WTC11 (cell line): ENCODE measurements at regions not wholly inside any gene's neighbourhood (a gene's known extent, or its start where the extent isn't known, plus 50 kb on each side); places are given as distances from the start of the nearest gene placed in this dataset.

ENCODE experiments used
- ATAC-seq: fragments of 200-7000 bp; cut with Tn5 transposase; 2 replicates; pipeline ENCODE4 v1.10.0; 2021; ENCODE audit warnings: mild to moderate bottlenecking, moderate library complexity
- CTCF ChIA-PET: fragments of 300-600 bp; sonication (Branson Sonifier 250); formaldehyde crosslinking; loops from one replicate; lab custom pipeline; 2021; ENCODE audit warnings: antibody characterized with exemption; lab: Charles Lee
- POLR2A ChIA-PET: fragments of 350-600 bp; sonication (Branson Sonifier 250); formaldehyde crosslinking; loops from one replicate; lab custom pipeline; 2021; ENCODE audit warnings: antibody characterized with exemption; lab: Charles Lee
- DNase-seq: peaks from one replicate; pipeline ENCODE4 v3.0.0; 2021; ENCODE audit warnings: low spot score
- H3K27ac Mint-ChIP-seq: 2 replicates; pipeline ENCODE4 v1.8.0; 2021; ENCODE audit warnings: mixed read lengths
- H3K27me3 Mint-ChIP-seq: 2 replicates; pipeline ENCODE4 v1.8.0; 2021; ENCODE audit warnings: low read depth, mild to moderate bottlenecking, moderate library complexity, mixed read lengths
- H3K36me3 Mint-ChIP-seq: 2 replicates; pipeline ENCODE4 v1.8.0; 2021; ENCODE audit warnings: mixed read lengths
- H3K4me1 Mint-ChIP-seq: 2 replicates; pipeline ENCODE4 v1.8.0; 2022; ENCODE audit warnings: mixed read lengths
- H3K4me3 Mint-ChIP-seq: 2 replicates; pipeline ENCODE4 v1.8.0; 2021; ENCODE audit warnings: mild to moderate bottlenecking, moderate library complexity, mixed read lengths
- H3K9me3 Mint-ChIP-seq: 2 replicates; pipeline ENCODE4 v1.8.0; 2021; ENCODE audit warnings: mixed read lengths
- AFF4 ChIP-seq: sonication (generic); formaldehyde crosslinking; IDR thresholded peaks from 2 replicates; pipeline ENCODE4 v1.8.1; 2023; ENCODE audit warnings: mild to moderate bottlenecking, missing genetic modification reagents, borderline replicate concordance
- ATF2 ChIP-seq: sonication (generic); formaldehyde crosslinking; IDR thresholded peaks from 2 replicates; pipeline ENCODE4 v1.8.1; 2022; ENCODE audit warnings: low read depth, missing genetic modification reagents, borderline replicate concordance
- CREM ChIP-seq: sonication (generic); formaldehyde crosslinking; IDR thresholded peaks from 2 replicates; pipeline ENCODE4 v1.8.1; 2022; ENCODE audit warnings: mild to moderate bottlenecking, missing genetic modification reagents, moderate library complexity
- ERG ChIP-seq: fragments of 250-450 bp; sonication (Bioruptor Pico); IDR thresholded peaks from 2 replicates; pipeline ENCODE4 v1.8.0; 2021; ENCODE audit warnings: mild to moderate bottlenecking
- ESRRA ChIP-seq: sonication (generic); formaldehyde crosslinking; IDR thresholded peaks from 2 replicates; pipeline ENCODE4 v1.8.1; 2022; ENCODE audit warnings: mild to moderate bottlenecking, missing genetic modification reagents, borderline replicate concordance
- FOXJ3 ChIP-seq: sonication (generic); formaldehyde crosslinking; IDR thresholded peaks from 2 replicates; pipeline ENCODE4 v1.9.0; 2021; ENCODE audit warnings: missing genetic modification reagents, mild to moderate bottlenecking, borderline replicate concordance
- FOXP1 ChIP-seq: sonication (generic); formaldehyde crosslinking; IDR thresholded peaks from 2 replicates; pipeline ENCODE4 v1.8.0; 2022; ENCODE audit warnings: missing genetic modification reagents, mild to moderate bottlenecking, moderate library complexity, borderline replicate concordance
- GTF2I ChIP-seq: fragments of 250-450 bp; sonication (Bioruptor Pico); conservative IDR thresholded peaks from 2 replicates; pipeline ENCODE4 v1.4.0; 2021; ENCODE audit warnings: mild to moderate bottlenecking
- HMGA2 ChIP-seq: fragments of 250-450 bp; sonication (Bioruptor Pico); IDR thresholded peaks from 2 replicates; pipeline ENCODE4 v1.4.0; 2021; ENCODE audit warnings: mild to moderate bottlenecking, moderate library complexity
- HMGXB4 ChIP-seq: sonication (generic); formaldehyde crosslinking; IDR thresholded peaks from 2 replicates; pipeline ENCODE4 v1.8.1; 2023; ENCODE audit warnings: mild to moderate bottlenecking, moderate library complexity, missing genetic modification reagents
- JAZF1 ChIP-seq: fragments of 250-450 bp; sonication (Bioruptor Pico); IDR thresholded peaks from 2 replicates; pipeline ENCODE4 v1.9.0; 2021; ENCODE audit warnings: moderate library complexity, mild to moderate bottlenecking, inconsistent platforms
- KAT7 ChIP-seq: sonication (generic); formaldehyde crosslinking; IDR thresholded peaks from 2 replicates; pipeline ENCODE4 v1.8.1; 2023; ENCODE audit warnings: missing genetic modification reagents, mild to moderate bottlenecking, borderline replicate concordance
- MAX ChIP-seq: sonication (generic); formaldehyde crosslinking; IDR thresholded peaks from 2 replicates; pipeline ENCODE4 v1.8.0; 2022; ENCODE audit warnings: mild to moderate bottlenecking, missing genetic modification reagents
- NFYB ChIP-seq: sonication (generic); formaldehyde crosslinking; conservative IDR thresholded peaks from 2 replicates; pipeline ENCODE4 v1.8.0; 2022; ENCODE audit warnings: low read depth, missing genetic modification reagents
- RORB ChIP-seq: fragments of 250-450 bp; sonication (Bioruptor Pico); IDR thresholded peaks from 2 replicates; pipeline ENCODE4 v1.9.0; 2021; ENCODE audit warnings: mild to moderate bottlenecking
- SMAD4 ChIP-seq: sonication (generic); formaldehyde crosslinking; IDR thresholded peaks from 2 replicates; pipeline ENCODE4 v1.8.0; 2022; ENCODE audit warnings: mild to moderate bottlenecking, missing genetic modification reagents
- TEAD1 ChIP-seq: sonication (generic); formaldehyde crosslinking; IDR thresholded peaks from 2 replicates; pipeline ENCODE4 v1.8.0; 2022; ENCODE audit warnings: mild to moderate bottlenecking, missing genetic modification reagents
- TEAD4 ChIP-seq: sonication (generic); formaldehyde crosslinking; IDR thresholded peaks from 2 replicates; pipeline ENCODE4 v1.8.0; 2022; ENCODE audit warnings: mild to moderate bottlenecking, missing genetic modification reagents
- USF1 ChIP-seq: sonication (generic); formaldehyde crosslinking; IDR thresholded peaks from 2 replicates; pipeline ENCODE4 v1.8.0; 2022; ENCODE audit warnings: mild to moderate bottlenecking, missing genetic modification reagents
- USF2 ChIP-seq: sonication (generic); formaldehyde crosslinking; IDR thresholded peaks from 2 replicates; pipeline ENCODE4 v1.8.1; 2023; ENCODE audit warnings: mild to moderate bottlenecking, missing genetic modification reagents, moderate library complexity
- ZNF219 ChIP-seq: sonication (generic); formaldehyde crosslinking; IDR thresholded peaks from 2 replicates; pipeline ENCODE4 v1.8.0; 2023; ENCODE audit warnings: missing genetic modification reagents, mild to moderate bottlenecking, borderline replicate concordance
- ZNF263 ChIP-seq: sonication (generic); formaldehyde crosslinking; IDR thresholded peaks from 2 replicates; pipeline ENCODE4 v1.8.1; 2022; ENCODE audit warnings: low read depth, mild to moderate bottlenecking, moderate library complexity, missing genetic modification reagents

GRCh38 chr18:53677480-53677879, 547.0 kb downstream of the MBD2 start (continued):
- TF ChIP-seq USF2 (CRISPR knock-in tag) (no peak), FOXP1 (CRISPR knock-in tag) (no peak), SMAD4 (CRISPR knock-in tag) (no peak)
- TF ChIP-seq, all 79 proteins: peak for 0

GRCh38 chr18:53665701-53666100, 558.8 kb downstream of the MBD2 start:
- Mint-ChIP-seq H3K27ac (no peak overlapping the region), H3K4me1 (no peaks in the 10 kb centered on the region), H3K4me3 (no peak overlapping the region), H3K36me3 (peaks cover 26% of the 10 kb centered on the region), H3K9me3 (peaks cover 62% of the 10 kb centered on the region), H3K27me3 (no peaks in the 10 kb centered on the region)
- POLR2A ChIA-PET: no interaction called here
- ATAC-seq: no peak
- TF ChIP-seq CREM (CRISPR knock-in tag) (no peak), ESRRA (CRISPR knock-in tag) (no peak), NFYB (CRISPR knock-in tag) (no peak), AFF4 (CRISPR knock-in tag) (no peak), TEAD1 (CRISPR knock-in tag) (no peak), ATF2 (CRISPR knock-in tag) (no peak), MAX (no peak), RORB (CRISPR knock-in tag) (no peak), USF1 (CRISPR knock-in tag) (no peak)
- DNase-seq: no peak
- CTCF ChIA-PET: no interaction called here

GRCh38 chr18:53664575-53664974, 559.9 kb downstream of the MBD2 start:
- ATAC-seq (no peak), DNase-seq (no peak)
- no peaks in the 10 kb centered on the region for H3K4me1 Mint-ChIP-seq
- H3K9me3 Mint-ChIP-seq: peaks cover 53% of the 10 kb centered on the region
- H3K27me3 Mint-ChIP-seq: no peaks in the 10 kb centered on the region
- H3K36me3 Mint-ChIP-seq: peaks cover 26% of the 10 kb centered on the region
- H3K4me3 Mint-ChIP-seq: no peak overlapping the region
- ChIA-PET CTCF (no interaction called here), POLR2A (no interaction called here)
- H3K27ac Mint-ChIP-seq: no peak overlapping the region
- no peak for TF ChIP-seq GTF2I
- no peak for TF ChIP-seq RORB (CRISPR knock-in tag)
- TF ChIP-seq ZNF263 (CRISPR knock-in tag): no peak
- TF ChIP-seq HMGXB4 (CRISPR knock-in tag): no peak
- TF ChIP-seq CREM (CRISPR knock-in tag): no peak
- no peak for TF ChIP-seq ERG (CRISPR knock-in tag)
- no peak for TF ChIP-seq TEAD4 (CRISPR knock-in tag)
- TF ChIP-seq FOXJ3 (CRISPR knock-in tag): no peak
- TF ChIP-seq ZNF219: no peak
- no peak for TF ChIP-seq JAZF1
- TF ChIP-seq HMGA2 (CRISPR knock-in tag): no peak
- TF ChIP-seq KAT7 (CRISPR knock-in tag): no peak
